ENCODE measurements at regions not wholly inside any gene's neighbourhood (a gene's known extent, or its start where the extent isn't known, plus 50 kb on each side); places are given as distances from the start of the nearest gene placed in this dataset.

DNA sequence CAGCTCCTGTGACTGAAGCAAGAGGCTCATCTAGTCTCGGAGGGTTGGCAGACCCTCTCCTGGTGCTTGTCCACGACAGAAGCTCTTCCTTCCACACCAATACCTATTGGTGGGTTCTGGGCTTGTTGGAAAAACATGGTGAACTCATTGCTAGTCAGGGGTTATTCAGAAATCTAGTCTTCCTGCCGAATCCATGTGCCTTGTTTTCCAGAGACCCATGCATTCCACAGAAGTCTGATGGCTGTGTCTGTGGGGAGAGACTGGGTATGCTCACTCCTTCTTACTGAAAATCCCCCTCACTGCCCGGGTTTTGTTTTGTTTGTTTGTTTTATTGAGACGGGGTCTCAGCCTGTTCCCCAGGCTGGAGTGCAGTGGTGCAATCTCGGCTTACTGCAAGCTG lies 138.3 kb downstream of the DNAJB6 start:
- TF ChIP-seq JUND (IDR thresholded peaks at IDR 0.05) (no peak), RXRA (IDR thresholded peaks at IDR 0.05; ENCODE audit: borderline replicate concordance, low read depth) (no peak), SIN3A (IDR thresholded peaks at IDR 0.05; ENCODE audit: borderline replicate concordance, low read depth, low read length) (no peak)
- TF ChIP-seq, protein P1, sequence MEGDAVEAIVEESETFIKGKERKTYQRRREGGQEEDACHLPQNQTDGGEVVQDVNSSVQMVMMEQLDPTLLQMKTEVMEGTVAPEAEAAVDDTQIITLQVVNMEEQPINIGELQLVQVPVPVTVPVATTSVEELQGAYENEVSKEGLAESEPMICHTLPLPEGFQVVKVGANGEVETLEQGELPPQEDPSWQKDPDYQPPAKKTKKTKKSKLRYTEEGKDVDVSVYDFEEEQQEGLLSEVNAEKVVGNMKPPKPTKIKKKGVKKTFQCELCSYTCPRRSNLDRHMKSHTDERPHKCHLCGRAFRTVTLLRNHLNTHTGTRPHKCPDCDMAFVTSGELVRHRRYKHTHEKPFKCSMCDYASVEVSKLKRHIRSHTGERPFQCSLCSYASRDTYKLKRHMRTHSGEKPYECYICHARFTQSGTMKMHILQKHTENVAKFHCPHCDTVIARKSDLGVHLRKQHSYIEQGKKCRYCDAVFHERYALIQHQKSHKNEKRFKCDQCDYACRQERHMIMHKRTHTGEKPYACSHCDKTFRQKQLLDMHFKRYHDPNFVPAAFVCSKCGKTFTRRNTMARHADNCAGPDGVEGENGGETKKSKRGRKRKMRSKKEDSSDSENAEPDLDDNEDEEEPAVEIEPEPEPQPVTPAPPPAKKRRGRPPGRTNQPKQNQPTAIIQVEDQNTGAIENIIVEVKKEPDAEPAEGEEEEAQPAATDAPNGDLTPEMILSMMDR (IDR thresholded peaks at IDR 0.05), result no peak

Measured in SK-N-SH (cell line).